GM21825 (cell line): ENCODE measurements at regions not wholly inside any gene's neighbourhood (a gene's known extent, or its start where the extent isn't known, plus 50 kb on each side); places are given as distances from the start of the nearest gene placed in this dataset.
"Not testable (repeated sequence)": the region's sequence is repeated elsewhere in the genome, so short reads cannot be mapped to it uniquely, and the experiment has no call there.

ENCODE experiments used
- ATAC-seq: cut with Tn5 transposase; IDR thresholded peaks from one replicate; pipeline ENCODE4 v1.9.1; 2021; ENCODE audit warnings: mild to moderate bottlenecking, moderate library complexity; ENCODE audit not compliant: unreplicated experiment

DNA sequence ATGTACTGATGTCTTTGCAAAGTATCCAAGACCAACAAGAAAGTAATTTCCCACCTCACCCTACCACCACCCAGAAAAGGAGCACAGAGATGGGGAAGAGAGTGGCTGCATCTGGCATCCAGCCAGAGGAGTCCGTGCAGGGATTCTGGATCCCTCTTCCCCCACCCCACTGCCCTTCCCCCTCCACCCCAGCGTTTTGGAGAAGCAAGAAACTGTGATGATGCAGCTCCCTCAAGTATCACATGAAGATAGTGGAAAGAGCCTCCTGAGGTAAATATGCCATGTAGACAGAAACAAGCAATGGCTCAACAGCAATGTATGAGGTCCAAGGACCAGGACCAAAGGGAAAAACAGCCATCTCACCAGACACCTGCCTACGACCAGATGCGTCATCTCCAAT is 153.8 kb downstream of the DEPDC1B start:
- ATAC-seq = no peak

- ATAC-seq = no peak
Observed at GRCh38 chr5:60545551-60545950, 154.4 kb downstream of the DEPDC1B start.

GRCh38 chr5:60544142-60544541 is 155.8 kb downstream of the DEPDC1B start:
- no peak for ATAC-seq

DNA sequence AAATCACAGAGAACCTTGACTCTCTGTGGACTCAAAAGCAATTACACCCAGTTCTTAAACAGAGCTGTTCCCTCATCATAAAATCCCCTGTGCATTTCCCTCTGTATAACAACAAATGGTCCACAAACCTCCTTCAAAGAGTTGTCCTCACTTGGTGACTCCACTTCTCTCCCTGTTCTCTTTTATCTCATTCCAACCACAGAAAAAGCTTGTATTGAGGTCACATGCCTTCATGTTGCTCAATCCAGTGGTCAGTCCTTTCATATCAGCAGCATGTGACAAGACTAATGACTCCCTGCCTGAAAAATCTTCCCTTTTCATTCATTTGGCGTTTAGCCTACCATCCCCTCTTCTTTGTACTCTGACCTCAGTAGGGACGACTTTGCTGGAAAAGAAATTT is 158.0 kb downstream of the DEPDC1B start:
- ATAC-seq = peak; percentile 23

GRCh38 chr5:60540856-60541805 is 158.8 kb downstream of the DEPDC1B start:
- ATAC-seq = peak; percentile 92

DNA sequence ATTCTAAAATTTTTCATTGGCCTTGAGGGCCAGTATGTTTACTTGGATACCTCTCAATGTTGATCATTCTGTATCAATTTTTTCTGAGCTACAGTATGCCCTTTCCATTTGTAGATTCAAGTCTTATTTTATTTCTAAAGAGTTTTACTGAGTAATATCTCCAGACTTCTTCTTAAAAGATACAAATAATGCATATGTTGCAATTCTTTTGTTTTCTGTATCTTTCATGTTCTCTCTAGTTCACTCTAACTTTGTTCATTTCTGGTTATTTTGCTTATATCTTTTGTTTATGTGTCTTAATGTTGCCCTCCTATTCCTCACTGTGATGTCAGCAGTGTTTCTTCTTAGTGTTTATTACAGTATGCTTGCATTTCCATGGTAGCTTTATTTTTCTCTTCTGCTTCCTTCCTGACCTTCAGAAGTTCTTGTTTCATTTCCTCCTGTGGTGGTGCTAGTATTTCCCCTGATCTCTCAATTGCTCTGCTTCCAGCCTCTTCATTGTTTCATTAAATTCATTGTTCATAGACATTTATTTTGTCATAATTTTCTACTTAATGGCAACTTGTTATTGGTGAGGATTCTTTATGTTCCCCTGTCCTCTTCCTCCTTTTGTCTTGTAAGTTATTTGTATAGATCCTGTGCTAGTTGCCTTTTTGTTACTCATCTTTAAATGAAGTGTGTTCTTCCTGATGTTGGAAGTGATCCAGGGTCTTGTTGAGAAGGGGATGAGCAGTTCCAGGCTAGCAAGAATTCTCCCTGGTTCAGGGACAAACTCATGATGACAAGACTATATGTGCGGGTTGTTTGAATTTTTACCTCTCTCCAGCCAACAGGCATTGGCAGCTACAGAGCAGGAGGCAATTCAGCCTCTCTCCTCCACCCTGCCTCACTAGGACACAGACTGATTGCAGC is 160.8 kb downstream of the DEPDC1B start:
- no peak for ATAC-seq

- no peak for ATAC-seq
Observed at GRCh38 chr5:60538426-60538825, 161.5 kb downstream of the DEPDC1B start.

GRCh38 chr5:60535951-60536350 is 164.0 kb downstream of the DEPDC1B start:
- no peak for ATAC-seq

DNA sequence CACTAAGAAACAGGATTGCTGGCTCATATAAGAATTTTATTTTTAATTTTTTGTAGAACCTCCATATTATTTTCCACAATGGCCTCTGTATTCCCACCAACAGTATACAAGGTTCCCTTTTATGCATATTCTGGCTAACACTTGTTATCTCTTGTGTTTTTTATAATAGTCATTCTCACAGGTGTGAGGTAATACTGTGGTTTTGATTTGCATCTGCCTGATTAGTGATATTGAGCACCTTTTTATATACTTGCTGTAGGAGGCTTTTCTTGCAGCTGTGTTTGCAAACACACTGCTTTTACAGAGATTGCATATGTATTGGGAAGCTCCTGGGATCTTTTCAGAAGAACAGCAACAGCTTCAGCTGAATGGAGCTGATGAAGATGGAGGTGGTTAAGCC is 164.8 kb downstream of the DEPDC1B start:
- ATAC-seq = no peak

DNA sequence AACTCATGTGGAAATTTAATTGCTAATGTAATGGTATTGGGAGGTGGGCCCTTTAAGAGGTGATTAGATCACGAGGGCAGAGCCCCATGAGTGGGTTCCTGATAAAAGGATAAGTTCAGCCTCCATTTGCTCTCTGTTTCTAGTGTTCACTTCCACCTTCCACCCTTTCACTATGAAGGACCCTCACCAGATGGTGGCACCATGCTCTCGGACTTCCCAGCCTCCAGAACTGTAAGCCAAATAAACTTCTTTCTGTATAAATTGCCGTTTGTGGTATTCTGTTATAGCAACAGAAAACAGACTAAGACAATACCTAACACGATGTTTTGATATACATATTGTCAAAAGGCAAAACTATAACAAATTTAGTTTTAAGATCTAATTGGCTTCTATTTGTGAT is 166.2 kb downstream of the DEPDC1B start:
- no peak for ATAC-seq

DNA sequence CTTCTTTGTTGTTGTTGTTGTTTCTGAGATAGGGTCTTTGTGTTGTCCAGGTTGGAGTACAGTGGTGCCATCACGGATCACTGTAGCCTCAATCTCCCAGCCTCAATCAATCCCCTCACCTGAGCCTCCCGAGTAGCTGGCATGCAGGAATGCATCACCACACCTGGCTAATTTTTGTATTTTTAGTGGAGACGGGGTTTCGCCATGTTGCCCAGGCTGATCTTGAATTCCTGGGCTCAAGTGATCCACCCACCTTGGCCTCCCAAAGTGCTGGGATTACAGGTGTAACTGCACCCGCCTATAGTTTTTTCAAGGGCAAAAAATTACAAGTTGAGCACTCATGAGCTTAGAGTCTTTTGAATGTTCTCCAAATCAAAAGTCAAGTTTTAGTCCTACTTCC is 167.2 kb downstream of the DEPDC1B start:
- ATAC-seq = not testable (repeated sequence)

DNA sequence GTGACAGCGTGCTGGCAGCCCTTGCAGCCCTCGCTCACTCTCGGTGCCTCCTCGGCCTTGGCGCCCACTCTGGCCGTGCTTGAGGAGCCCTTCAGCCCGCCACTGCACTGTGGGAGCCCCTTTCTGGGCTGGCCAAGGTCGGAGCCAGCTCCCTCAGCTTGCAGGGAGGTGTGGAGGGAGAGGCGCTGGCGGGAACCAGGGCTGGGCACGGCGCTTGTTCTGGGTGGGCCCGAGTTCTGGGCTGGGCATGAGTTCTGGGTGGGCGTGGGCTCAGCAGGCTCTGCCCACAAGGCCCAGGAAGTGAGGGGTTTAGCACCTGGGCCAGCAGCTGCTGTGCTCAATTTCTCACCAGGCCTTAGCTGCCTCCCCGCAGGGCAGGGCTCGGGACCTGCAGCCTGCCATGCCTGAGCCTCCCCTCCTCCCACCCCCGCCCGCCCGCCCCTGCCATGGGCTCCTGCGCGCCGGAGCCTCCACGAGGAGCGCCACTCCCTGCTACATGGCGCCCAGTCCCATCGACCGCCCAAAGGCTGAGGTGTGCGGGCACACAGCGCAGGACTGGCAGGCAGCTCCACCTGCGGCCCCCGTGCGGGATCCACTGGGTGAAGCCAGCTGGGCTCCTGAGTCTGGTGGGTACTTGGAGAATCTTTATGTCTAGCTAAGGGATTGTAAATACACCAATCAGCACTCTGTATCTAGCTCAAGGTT is 169.7 kb downstream of the DEPDC1B start:
- ATAC-seq = not testable (repeated sequence)

DNA sequence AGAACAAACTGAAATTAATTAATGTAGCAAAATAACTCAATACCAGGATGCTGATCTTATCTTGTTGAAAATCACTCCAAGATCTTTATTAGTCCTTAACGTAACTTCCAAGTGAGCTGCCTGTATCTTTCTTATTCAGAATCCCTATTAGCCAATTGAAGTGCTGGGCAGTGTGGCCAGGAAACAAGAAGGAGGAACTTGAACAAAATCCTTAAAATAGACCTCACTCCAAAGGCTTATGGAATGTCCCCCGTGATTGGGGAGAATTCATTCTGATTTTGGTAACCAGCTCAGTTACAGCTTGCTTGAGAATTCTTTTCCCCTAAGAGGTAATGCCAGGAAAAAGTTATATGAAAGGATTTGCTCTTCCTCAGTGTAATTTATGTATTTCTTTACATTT is 171.0 kb downstream of the DEPDC1B start:
- no peak for ATAC-seq

- no peak for ATAC-seq
Observed at GRCh38 chr5:60527072-60527471, 172.9 kb downstream of the DEPDC1B start.

DNA sequence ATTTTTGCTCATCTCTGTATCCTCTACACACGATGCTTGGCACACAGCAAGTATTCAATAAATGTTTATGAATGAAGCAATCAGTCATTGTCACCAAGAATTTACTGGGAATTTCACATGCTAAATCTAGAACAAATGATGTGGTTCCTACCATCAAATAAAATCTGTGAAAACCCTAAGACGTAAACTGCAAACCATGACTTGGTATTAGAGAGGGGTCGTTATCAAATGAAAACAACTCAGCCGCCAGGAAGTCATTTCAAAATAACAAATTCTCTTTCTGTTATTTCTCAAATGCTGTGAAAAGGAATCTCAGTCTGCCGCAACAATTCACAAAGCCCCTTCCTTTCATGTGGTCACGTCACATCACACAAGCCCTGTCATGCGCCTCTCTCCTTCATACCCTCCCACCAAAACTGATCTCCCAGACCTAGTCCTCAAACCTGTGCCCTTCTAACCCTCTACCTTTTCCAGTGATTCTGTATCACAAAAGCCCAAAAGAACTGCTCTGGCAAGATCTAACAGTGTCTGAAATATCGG is 173.6 kb downstream of the DEPDC1B start:
- ATAC-seq = no peak

GRCh38 chr5:60522292-60522905 is 177.6 kb downstream of the DEPDC1B start:
- peak; percentile 77 for ATAC-seq

DNA sequence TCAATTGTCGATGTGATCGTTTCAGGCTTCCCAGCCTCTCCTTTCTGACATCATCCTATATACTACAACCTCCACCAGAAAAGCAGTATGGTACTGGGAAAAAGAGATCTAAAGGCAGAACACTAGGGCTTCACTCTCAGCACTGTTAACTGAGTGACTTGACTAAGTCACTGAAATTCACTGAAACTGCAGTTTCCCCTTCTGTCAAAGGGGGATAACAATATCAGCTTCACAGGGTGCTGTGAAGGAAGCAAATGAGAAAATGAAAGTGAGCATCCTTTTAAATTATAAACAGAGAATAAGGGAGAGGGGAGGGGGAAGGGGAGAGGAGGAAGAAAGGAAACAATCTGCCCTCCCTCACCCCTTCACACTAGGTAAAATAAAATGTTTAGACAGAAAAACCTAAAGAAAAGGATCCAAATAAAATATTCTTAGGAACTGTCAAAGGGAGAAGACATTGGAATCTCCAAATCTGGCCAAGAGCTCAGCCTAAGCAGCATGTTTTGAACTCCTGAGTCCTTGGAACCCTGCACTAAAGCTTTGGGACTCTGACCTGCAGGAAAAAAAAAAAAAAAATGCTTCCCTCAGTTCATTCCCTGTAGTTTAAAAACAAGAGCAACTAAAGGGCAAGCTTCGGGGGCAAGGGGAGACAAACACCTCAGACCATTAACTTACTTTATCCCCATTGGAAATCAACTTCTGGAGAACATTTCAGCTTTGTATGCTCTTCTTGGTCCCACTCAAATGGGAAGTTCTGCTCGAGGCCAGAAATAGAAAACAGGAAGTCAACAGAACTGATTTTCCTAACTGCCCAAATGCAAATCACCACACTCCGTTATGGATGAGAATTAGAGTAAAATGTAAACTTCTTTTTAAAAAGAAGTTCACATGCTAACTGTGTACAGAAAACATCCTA is 178.3 kb downstream of the DEPDC1B start:
- peak; percentile 59 for ATAC-seq

DNA sequence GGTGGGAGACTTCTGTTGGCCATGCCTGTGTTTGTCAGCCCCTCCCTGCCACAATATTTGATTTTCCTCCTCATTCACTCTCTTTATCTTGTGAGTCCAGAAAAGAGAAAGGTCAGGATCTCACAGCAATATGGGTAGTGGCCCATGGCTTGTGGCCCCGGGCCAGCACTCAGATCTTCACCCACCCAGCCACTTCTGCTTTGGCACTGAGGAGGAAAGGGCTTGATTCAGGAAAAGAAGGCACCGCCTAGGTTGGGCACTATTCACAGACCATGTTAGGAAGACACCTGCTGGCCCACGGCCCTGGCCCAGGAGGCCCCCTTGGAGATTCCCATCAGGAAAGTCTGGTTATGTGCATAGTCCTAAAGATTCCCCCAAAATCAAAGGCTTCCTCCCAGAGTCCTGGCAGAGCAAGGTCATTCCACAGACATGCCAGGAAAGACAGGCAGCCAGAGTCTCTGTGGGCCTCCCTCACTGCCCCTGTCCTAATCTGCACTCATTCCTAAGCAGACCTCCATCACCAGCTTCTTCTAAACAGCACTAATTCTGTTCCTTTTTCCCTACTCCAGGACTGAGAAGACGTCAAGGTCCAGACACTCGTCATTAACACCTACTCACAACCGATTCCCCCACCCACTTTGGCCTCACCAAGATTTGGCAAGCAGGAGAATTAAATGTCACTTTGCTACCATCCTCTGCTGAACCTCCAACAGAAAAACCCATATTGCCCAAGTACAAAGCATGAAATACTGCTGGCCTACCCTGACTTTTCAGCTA is 179.3 kb downstream of the DEPDC1B start:
- no peak for ATAC-seq

- ATAC-seq = no peak
Observed at GRCh38 chr5:60519372-60519771, 180.6 kb downstream of the DEPDC1B start.
